Thoracic aorta (tissue), 2 donors: ENCODE measurements at regions not wholly inside any gene's neighbourhood (a gene's known extent, or its start where the extent isn't known, plus 50 kb on each side); places are given as distances from the start of the nearest gene placed in this dataset.

Experiments
- ATAC-seq: fragments of 150-250 bp; one replicate; pipeline ENCODE4 v1.8.0; 2017; ENCODE audit warnings: low read depth; ENCODE audit not compliant: insufficient number of reproducible peaks, low FRiP score
- DNase-seq: peaks from one replicate; pipeline ENCODE4 v3.0.0-alpha.2; 2020; ENCODE audit warnings: low spot score
- H3K27ac ChIP-seq, 2 donors: fragments of 200-600 bp; sonication (generic); 1 replicate in 1 of 2; 2 replicates in 1 of 2; pipeline ENCODE4 v1.5.1; 2016; ENCODE audit warnings: mild to moderate bottlenecking in 2 of 2, moderate library complexity in 2 of 2
- H3K27me3 ChIP-seq: fragments of 200-600 bp; sonication (generic); replicated peaks from 2 replicates; pipeline ENCODE4 v1.6.0; 2016; ENCODE audit warnings: mild to moderate bottlenecking; ENCODE audit not compliant: insufficient read depth
- H3K36me3 ChIP-seq: fragments of 200-600 bp; sonication (generic); one replicate; pipeline ENCODE4 v1.5.1; 2016
- H3K4me1 ChIP-seq, 2 donors: fragments of 200-600 bp; sonication (generic); 1 replicate in 1 of 2; 2 replicates in 1 of 2; pipeline versions ENCODE4 v1.5.1 to v1.6.0; 2016; ENCODE audit warnings: low read depth in 2 of 2, mild to moderate bottlenecking in 1 of 2; ENCODE audit not compliant: control insufficient read depth in 1 of 2
- H3K4me3 ChIP-seq: fragments of 200-600 bp; sonication (generic); 2 replicates; pipeline ENCODE4 v1.5.1; 2016; ENCODE audit warnings: mild to moderate bottlenecking
- H3K9me3 ChIP-seq: fragments of 200-600 bp; sonication (generic); 2 replicates; pipeline ENCODE4 v1.5.1; 2016
- TF ChIP-seq, protein P1 (sequence below): fragments of 200-600 bp; sonication (generic); IDR thresholded peaks from one replicate; pipeline ENCODE4 v1.5.1; 2019; ENCODE audit warnings: antibody characterized with exemption

- H3K4me1 ChIP-seq, result no peaks in the 10 kb centered on the region
- no peaks in the 10 kb centered on the region for H3K36me3 ChIP-seq
- no peak for ATAC-seq
- no peak overlapping the region for H3K27ac ChIP-seq
- H3K9me3 ChIP-seq, result no peaks in the 10 kb centered on the region
- H3K4me3 ChIP-seq, result no peak overlapping the region
- TF ChIP-seq, protein P1, sequence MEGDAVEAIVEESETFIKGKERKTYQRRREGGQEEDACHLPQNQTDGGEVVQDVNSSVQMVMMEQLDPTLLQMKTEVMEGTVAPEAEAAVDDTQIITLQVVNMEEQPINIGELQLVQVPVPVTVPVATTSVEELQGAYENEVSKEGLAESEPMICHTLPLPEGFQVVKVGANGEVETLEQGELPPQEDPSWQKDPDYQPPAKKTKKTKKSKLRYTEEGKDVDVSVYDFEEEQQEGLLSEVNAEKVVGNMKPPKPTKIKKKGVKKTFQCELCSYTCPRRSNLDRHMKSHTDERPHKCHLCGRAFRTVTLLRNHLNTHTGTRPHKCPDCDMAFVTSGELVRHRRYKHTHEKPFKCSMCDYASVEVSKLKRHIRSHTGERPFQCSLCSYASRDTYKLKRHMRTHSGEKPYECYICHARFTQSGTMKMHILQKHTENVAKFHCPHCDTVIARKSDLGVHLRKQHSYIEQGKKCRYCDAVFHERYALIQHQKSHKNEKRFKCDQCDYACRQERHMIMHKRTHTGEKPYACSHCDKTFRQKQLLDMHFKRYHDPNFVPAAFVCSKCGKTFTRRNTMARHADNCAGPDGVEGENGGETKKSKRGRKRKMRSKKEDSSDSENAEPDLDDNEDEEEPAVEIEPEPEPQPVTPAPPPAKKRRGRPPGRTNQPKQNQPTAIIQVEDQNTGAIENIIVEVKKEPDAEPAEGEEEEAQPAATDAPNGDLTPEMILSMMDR, result no peak
- no peaks in the 10 kb centered on the region for H3K27me3 ChIP-seq
- DNase-seq, result no peak
Observed at GRCh38 chr12:38144601-38145436, 171.8 kb upstream of the ALG10B start.

DNA sequence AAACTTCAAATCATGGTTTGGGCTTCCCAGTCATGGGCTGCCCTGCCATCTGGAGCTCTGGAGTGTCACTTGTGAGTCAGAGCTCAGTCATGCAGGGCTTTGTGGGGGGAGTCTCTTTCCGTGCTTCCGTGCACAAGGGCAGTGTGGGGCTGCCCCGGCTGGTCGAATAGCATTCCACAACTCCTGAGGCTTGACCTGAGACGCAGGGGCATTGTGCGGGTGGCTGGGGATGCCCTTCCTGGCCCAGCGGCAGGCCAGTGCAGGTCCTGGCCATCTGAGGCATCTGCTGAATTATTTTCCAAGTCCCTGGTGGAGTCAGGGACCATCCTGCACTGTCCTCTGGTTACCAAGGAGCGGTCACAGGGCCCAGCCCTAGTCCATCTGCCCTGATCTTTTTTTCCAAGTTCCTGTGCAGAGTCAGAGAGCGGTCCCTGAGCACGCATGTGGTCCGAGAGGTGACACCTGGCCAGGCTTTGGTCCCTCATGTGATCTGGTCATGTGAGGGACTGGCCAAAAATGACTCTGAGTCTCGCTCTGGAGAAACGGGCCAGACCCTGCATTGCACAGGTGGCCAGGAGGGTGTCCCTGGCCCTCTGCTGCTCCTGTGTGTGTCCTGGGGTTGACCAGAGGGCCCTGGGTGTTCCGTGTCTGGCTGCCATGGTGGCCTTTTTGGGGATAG lies 167.0 kb upstream of the ALG10B start:
- H3K9me3 ChIP-seq, result no peaks in the 10 kb centered on the region
- no peak overlapping the region for H3K27ac ChIP-seq
- H3K4me3 ChIP-seq, result no peak overlapping the region
- ATAC-seq (no peak), DNase-seq (no peak)
- TF ChIP-seq, protein P1, result no peak
- H3K36me3 ChIP-seq, result no peaks in the 10 kb centered on the region
- no peaks in the 10 kb centered on the region for H3K4me1 ChIP-seq
- H3K27me3 ChIP-seq, result no peaks in the 10 kb centered on the region

DNA sequence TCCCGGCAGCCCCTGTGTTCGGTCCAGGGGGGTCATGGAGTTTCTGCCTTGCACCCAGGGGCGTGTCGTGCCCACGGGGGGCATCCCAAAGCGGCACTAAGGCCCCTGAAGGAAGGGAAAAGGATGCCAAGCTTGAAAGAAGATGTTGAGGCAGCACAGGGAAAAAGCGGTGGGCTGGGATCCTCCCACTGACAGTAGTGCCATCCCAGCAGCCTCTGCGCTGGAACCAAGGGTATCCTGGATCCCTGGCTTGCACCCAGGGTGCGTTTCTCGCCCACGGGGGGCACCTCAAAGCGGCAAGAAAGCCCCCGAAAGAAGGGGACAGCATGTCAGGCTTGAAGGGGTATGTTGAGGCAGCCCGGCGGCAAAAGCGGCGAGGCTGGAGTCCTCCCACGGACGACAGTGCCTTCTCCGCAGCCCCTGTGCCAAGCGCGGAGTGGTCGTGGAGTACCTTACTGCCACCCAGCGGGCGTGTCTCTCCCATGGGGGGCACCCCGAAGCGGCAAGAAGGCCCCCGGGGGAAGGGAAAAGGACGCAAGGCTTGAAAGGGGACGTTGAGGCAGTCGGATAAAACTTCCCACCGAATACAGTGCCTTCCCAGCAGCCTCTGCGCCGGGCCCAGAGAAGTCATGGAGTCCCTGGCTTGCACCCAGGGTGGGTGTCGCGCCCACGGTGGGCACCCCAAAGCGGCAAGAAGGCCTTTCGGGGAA lies 164.4 kb upstream of the ALG10B start:
- ATAC-seq, result no peak
- no peak for DNase-seq

GRCh38 chr12:38152816-38153736 lies 163.5 kb upstream of the ALG10B start:
- Histone ChIP-seq H3K9me3 (no peaks in the 10 kb centered on the region), H3K27ac (no peak overlapping the region), H3K27me3 (no peaks in the 10 kb centered on the region), H3K4me1 (no peaks in the 10 kb centered on the region), H3K4me3 (no peak overlapping the region), H3K36me3 (no peaks in the 10 kb centered on the region)
- TF ChIP-seq, protein P1, result no peak
- ATAC-seq (no peak), DNase-seq (no peak)

More for the DNA sequence above, 164.4 kb upstream of the ALG10B start:
- no peak overlapping the region for H3K4me3 ChIP-seq
- no peaks in the 10 kb centered on the region for H3K9me3 ChIP-seq
- TF ChIP-seq, protein P1, result no peak
- H3K36me3 ChIP-seq, result no peaks in the 10 kb centered on the region
- H3K4me1 ChIP-seq, result no peaks in the 10 kb centered on the region
- H3K27ac ChIP-seq, result no peak overlapping the region
- H3K27me3 ChIP-seq, result no peaks in the 10 kb centered on the region
